Lower lobe of right lung (tissue), 2 donors: ENCODE measurements at regions not wholly inside any gene's neighbourhood (a gene's known extent, or its start where the extent isn't known, plus 50 kb on each side); places are given as distances from the start of the nearest gene placed in this dataset.

ENCODE experiments used
- ATAC-seq, 2 donors: fragments of 200-7000 bp; cut with Tn5 transposase; one replicate each; pipeline ENCODE4 v1.9.1; 2020 to 2022; ENCODE audit warnings: mild to moderate bottlenecking in 2 of 2, moderate library complexity in 2 of 2
- DNase-seq: peaks from one replicate; pipeline ENCODE4 v3.0.0-alpha.2; 2020
- H3K27ac ChIP-seq: fragments of 200-600 bp; one replicate; pipeline ENCODE4 v1.8.0; 2022
- H3K27me3 ChIP-seq: fragments of 200-600 bp; one replicate; pipeline ENCODE4 v1.8.0; 2022; ENCODE audit warnings: low read depth
- H3K36me3 ChIP-seq: fragments of 200-600 bp; one replicate; pipeline ENCODE4 v1.8.0; 2022; ENCODE audit warnings: mild to moderate bottlenecking
- H3K4me1 ChIP-seq: fragments of 200-600 bp; one replicate; pipeline ENCODE4 v1.8.0; 2022
- H3K4me3 ChIP-seq: fragments of 200-600 bp; one replicate; pipeline ENCODE4 v1.8.0; 2022; ENCODE audit warnings: mild to moderate bottlenecking
- H3K9me3 ChIP-seq: fragments of 200-600 bp; one replicate; pipeline ENCODE4 v1.8.0; 2022
- CTCF ChIP-seq: fragments of 200-600 bp; IDR thresholded peaks from one replicate; pipeline ENCODE4 v1.8.0; 2022; ENCODE audit warnings: antibody characterized with exemption, mild to moderate bottlenecking
- intact Hi-C: fragments of 100-400 bp; cut with DNase I; formaldehyde crosslinking; loops from one replicate; pipeline ENCODE4 v1.11.0; 2022
- donor health status: DM: no; HTN: yes; CAD: no; lungs with severe emphysema.

- no peak for ATAC-seq
- Histone ChIP-seq H3K9me3 (no peaks in the 10 kb centered on the region), H3K27ac (no peak overlapping the region), H3K4me1 (no peaks in the 10 kb centered on the region), H3K4me3 (no peak overlapping the region), H3K27me3 (no peaks in the 10 kb centered on the region), H3K36me3 (no peaks in the 10 kb centered on the region)
- TF ChIP-seq CTCF = no peak
- no peak for DNase-seq
- intact Hi-C loops = no loop called here
Observed at GRCh38 chr21:40936178-40936577, 89.2 kb upstream of the DSCAM start.

- H3K27ac ChIP-seq = no peak overlapping the region
- ATAC-seq (no peak), DNase-seq (no peak)
- no peaks in the 10 kb centered on the region for H3K27me3 ChIP-seq
- no peak for TF ChIP-seq CTCF
- no peaks in the 10 kb centered on the region for H3K36me3 ChIP-seq
- H3K9me3 ChIP-seq = no peaks in the 10 kb centered on the region
- H3K4me3 ChIP-seq = no peak overlapping the region
- intact Hi-C loops = no loop called here
- H3K4me1 ChIP-seq = no peaks in the 10 kb centered on the region
Observed at GRCh38 chr21:40936771-40937261, 89.9 kb upstream of the DSCAM start.

GRCh38 chr21:40938078-40938477 is 91.1 kb upstream of the DSCAM start:
- no peaks in the 10 kb centered on the region for H3K9me3 ChIP-seq
- no peak for TF ChIP-seq CTCF
- H3K4me1 ChIP-seq = no peaks in the 10 kb centered on the region
- H3K27me3 ChIP-seq = no peaks in the 10 kb centered on the region
- H3K27ac ChIP-seq = no peak overlapping the region
- H3K4me3 ChIP-seq = no peak overlapping the region
- no peak for ATAC-seq
- H3K36me3 ChIP-seq = no peaks in the 10 kb centered on the region
- intact Hi-C loops = no loop called here
- no peak for DNase-seq

- intact Hi-C loops = no loop called here
- ATAC-seq (no peak), DNase-seq (no peak)
- Histone ChIP-seq H3K4me3 (no peak overlapping the region), H3K4me1 (no peaks in the 10 kb centered on the region), H3K9me3 (no peaks in the 10 kb centered on the region), H3K27me3 (no peaks in the 10 kb centered on the region), H3K36me3 (no peaks in the 10 kb centered on the region), H3K27ac (no peak overlapping the region)
- no peak for TF ChIP-seq CTCF
Observed at GRCh38 chr21:40938611-40939010, 91.7 kb upstream of the DSCAM start.

- no peak for TF ChIP-seq CTCF
- no peaks in the 10 kb centered on the region for H3K4me1 ChIP-seq
- no peaks in the 10 kb centered on the region for H3K27me3 ChIP-seq
- no peak overlapping the region for H3K27ac ChIP-seq
- DNase-seq (no peak), ATAC-seq (no peak)
- no peak overlapping the region for H3K4me3 ChIP-seq
- H3K9me3 ChIP-seq = no peaks in the 10 kb centered on the region
- H3K36me3 ChIP-seq = no peaks in the 10 kb centered on the region
- intact Hi-C loops = no loop called here
Observed at GRCh38 chr21:40947713-40948112, 100.8 kb upstream of the DSCAM start.

GRCh38 chr21:40950970-40951369 is 104.0 kb upstream of the DSCAM start:
- intact Hi-C loops = no loop called here
- no peak for ATAC-seq
- no peaks in the 10 kb centered on the region for H3K9me3 ChIP-seq
- TF ChIP-seq CTCF = no peak
- no peaks in the 10 kb centered on the region for H3K4me1 ChIP-seq
- DNase-seq = no peak
- no peak overlapping the region for H3K4me3 ChIP-seq
- no peak overlapping the region for H3K27ac ChIP-seq
- no peaks in the 10 kb centered on the region for H3K27me3 ChIP-seq
- H3K36me3 ChIP-seq = no peaks in the 10 kb centered on the region
